HepG2 (cell line): ENCODE measurements at regions not wholly inside any gene's neighbourhood (a gene's known extent, or its start where the extent isn't known, plus 50 kb on each side); places are given as distances from the start of the nearest gene placed in this dataset.
A peak's percentile ranks its signal among the peaks of the same experiment; 100 is the strongest.

Source experiments
- ATAC-seq: fragments of 200-7000 bp; cut with Tn5 transposase; 3 replicates; pipeline ENCODE4 v1.9.1; 2020; ENCODE audit warnings: mild to moderate bottlenecking, moderate library complexity
- BruUV-seq: library from RNA; stranded (reverse); fragments of 400-500 nt; replicated peaks from 2 replicates; lab custom pipeline; 2021; lab: Mats Ljungman, UMichigan
- CTCF ChIA-PET: fragments of 300-600 bp; formaldehyde crosslinking; extraction: SDS; loops from one replicate; lab custom pipeline; 2021; ENCODE audit warnings: low total read pairs, inconsistent platforms, low intra/inter-chr PET ratio; lab: Yijun Ruan, JAX
- POLR2A ChIA-PET: fragments of 350-600 bp; sonication (Branson Sonifier 250); formaldehyde crosslinking; loops from one replicate; lab custom pipeline; 2020; ENCODE audit warnings: antibody characterized with exemption, inconsistent platforms; lab: Yijun Ruan, JAX
- DNase-seq: peaks from one replicate; pipeline ENCODE4 v3.0.0-alpha.2; 2015; ENCODE audit warnings: low spot score
- FAIRE-seq: peaks from 3 replicates; lab custom pipeline; 2011; peaks lifted over from hg19 to GRCh38; lab: Jason Lieb, UNC
- H2AFZ ChIP-seq: one replicate; pipeline ENCODE4 v1.6.1; 2011; ENCODE audit warnings: low read length, inconsistent platforms
- H3K27ac ChIP-seq: fragments of 300-600 bp; 3 replicates; pipeline ENCODE4 v1.8.0; 2011; ENCODE audit warnings: mixed run types, mild to moderate bottlenecking, mixed read lengths, low read length, inconsistent platforms; ENCODE audit not compliant: insufficient read depth; ENCODE audit errors: extremely low read length
- H3K27me3 ChIP-seq, 2 experiments: fragments of 200-600 bp in 1 of 2; 2 replicates in 1 of 2; 3 replicates in 1 of 2; pipeline versions ENCODE4 v1.6.0 to v1.8.0; 2011; ENCODE audit warnings: low read length in 2 of 2, mild to moderate bottlenecking in 2 of 2, moderate library complexity in 2 of 2, inconsistent platforms in 1 of 2; ENCODE audit not compliant: insufficient read depth in 2 of 2, control insufficient read depth in 1 of 2
- H3K36me3 ChIP-seq, 2 experiments: fragments of 200-600 bp in 1 of 2; replicated peaks in 1 of 2; 2 replicates in 1 of 2; 3 replicates in 1 of 2; pipeline versions ENCODE4 v1.5.1 to v1.8.0; 2011; ENCODE audit warnings: low read length in 2 of 2, inconsistent platforms in 1 of 2; ENCODE audit not compliant: insufficient read depth in 2 of 2, control insufficient read depth in 1 of 2
- H3K4me1 ChIP-seq: 2 replicates; pipeline ENCODE4 v1.5.1; 2012; ENCODE audit warnings: low read length, inconsistent platforms; ENCODE audit not compliant: insufficient read depth
- H3K4me2 ChIP-seq: 2 replicates; pipeline ENCODE4 v1.6.0; 2011; ENCODE audit warnings: low read depth, low read length, inconsistent platforms
- H3K4me3 ChIP-seq, 3 experiments: fragments of 200-600 bp in 1 of 3; sonication (generic), shearing (Covaris generic) in 1 of 3; replicated peaks in 1 of 3; 2 replicates each; pipeline ENCODE4 v1.5.1; 2011 to 2016; ENCODE audit warnings: low read length in 3 of 3, inconsistent platforms in 2 of 3, low read depth in 2 of 3, mild to moderate bottlenecking in 2 of 3, control low read depth in 1 of 3, mixed read lengths in 1 of 3; ENCODE audit not compliant: insufficient read depth in 1 of 3
- H3K79me2 ChIP-seq: one replicate; pipeline ENCODE4 v1.6.1; 2011; ENCODE audit warnings: low read length, inconsistent platforms; ENCODE audit not compliant: insufficient read depth
- H3K9ac ChIP-seq: 2 replicates; pipeline ENCODE4 v1.6.0; 2011; ENCODE audit warnings: mild to moderate bottlenecking, low read depth, low read length, inconsistent platforms; ENCODE audit not compliant: insufficient read depth
- H3K9me3 ChIP-seq: 2 replicates; pipeline ENCODE4 v1.5.1; 2012; ENCODE audit warnings: mild to moderate bottlenecking, low read length
- H4K20me1 ChIP-seq: 2 replicates; pipeline ENCODE4 v1.6.0; 2011; ENCODE audit warnings: inconsistent platforms, mild to moderate bottlenecking, low read length, moderate library complexity; ENCODE audit not compliant: insufficient read depth
- CERS6 ChIP-seq: sonication (generic); formaldehyde crosslinking; IDR thresholded peaks from 2 replicates; pipeline ENCODE4 v1.5.0; 2020; ENCODE audit warnings: missing genetic modification reagents
- HES4 ChIP-seq: sonication (generic); formaldehyde crosslinking; IDR thresholded peaks from 2 replicates; pipeline ENCODE4 v1.9.0; 2021; ENCODE audit warnings: mild to moderate bottlenecking, missing genetic modification reagents, borderline replicate concordance
- MAFF ChIP-seq: IDR thresholded peaks from 2 replicates; pipeline ENCODE4 v1.6.1; 2011; ENCODE audit warnings: low read depth, low read length, improper control_type of control experiment
- NCOA1 ChIP-seq: sonication (generic); formaldehyde crosslinking; IDR thresholded peaks from 2 replicates; pipeline ENCODE4 v1.9.0; 2021; ENCODE audit warnings: missing genetic modification reagents
- NONO ChIP-seq, 2 experiments: fragments of 450-650 bp in 1 of 2; sonication (generic) in 1 of 2; formaldehyde crosslinking in 1 of 2; IDR thresholded peaks in 1 of 2; conservative IDR thresholded peaks in 1 of 2; 2 replicates each; pipeline versions ENCODE4 v1.6.1 to v1.8.0; 2017 to 2022; ENCODE audit warnings: mild to moderate bottlenecking in 1 of 2, missing genetic modification reagents in 1 of 2, moderate library complexity in 1 of 2
- REL ChIP-seq: sonication (generic); formaldehyde crosslinking; conservative IDR thresholded peaks from 2 replicates; pipeline ENCODE4 v1.8.0; 2022; ENCODE audit warnings: mild to moderate bottlenecking, missing genetic modification reagents, moderate library complexity
- SOX6 ChIP-seq, 2 experiments: fragments of 450-650 bp in 1 of 2; sonication (generic) in 1 of 2; formaldehyde crosslinking in 1 of 2; IDR thresholded peaks; 2 replicates each; pipeline versions ENCODE4 v1.4.0 to v1.6.1; 2017 to 2020; ENCODE audit warnings: antibody characterized with exemption in 1 of 2, mild to moderate bottlenecking in 1 of 2, missing genetic modification reagents in 1 of 2
- ZBTB33 ChIP-seq: sonication (generic); formaldehyde crosslinking; IDR thresholded peaks from 2 replicates; pipeline ENCODE4 v1.4.0; 2020; ENCODE audit warnings: missing genetic modification reagents
- ZMYM4 ChIP-seq: sonication (generic); formaldehyde crosslinking; IDR thresholded peaks from 2 replicates; pipeline ENCODE4 v1.8.1; 2023; ENCODE audit warnings: mild to moderate bottlenecking, missing genetic modification reagents
- ZNF839 ChIP-seq: sonication (generic); formaldehyde crosslinking; IDR thresholded peaks from 2 replicates; pipeline ENCODE4 v1.4.0; 2020; ENCODE audit warnings: missing genetic modification reagents, mild to moderate bottlenecking, borderline replicate concordance
- WGBS: methylation state at CpG from one replicate; pipeline ENCODE4 v1.1.6; 2017; ENCODE audit warnings: low lambda C conversion rate; 5-methylcytosine and 5-hydroxymethylcytosine counted together
- in situ Hi-C: cut with HindIII; loops from 2 replicates; pipeline ENCODE4 v1.10.0; 2017; ENCODE audit warnings: low pct_unique_long_range_greater_than_20kb; ENCODE audit not compliant: extremely low pct_ligation_motif_present
- intact Hi-C: fragments of 100-400 bp; cut with micrococcal nuclease; formaldehyde crosslinking; loops from one replicate; pipeline ENCODE4 v1.10.0; 2022; ENCODE audit not compliant: unreplicated experiment
- TF ChIP-seq, protein P1 (sequence below): sonication (generic); formaldehyde crosslinking; conservative IDR thresholded peaks from 2 replicates; pipeline ENCODE4 v1.4.0; 2020; ENCODE audit warnings: mild to moderate bottlenecking, missing genetic modification reagents, moderate library complexity
- TF ChIP-seq, protein P2 (sequence below): IDR thresholded peaks from 2 replicates; pipeline ENCODE4 v1.6.1; 2016

GRCh38 chr2:84071050-84071449 lies 388.0 kb downstream of the SUCLG1 start:
- Histone ChIP-seq H3K79me2 (no peaks in the 10 kb centered on the region), H3K4me3 (no peak overlapping the region), H3K4me2 (no peak overlapping the region), H3K27ac (no peak overlapping the region), H3K27me3 (no peaks in the 10 kb centered on the region), H3K9me3 (no peaks in the 10 kb centered on the region), H3K9ac (no peak overlapping the region), H4K20me1 (no peaks in the 10 kb centered on the region), H3K4me1 (no peaks in the 10 kb centered on the region), H3K36me3 (no peaks in the 10 kb centered on the region), H2AFZ (no peak overlapping the region)
- intact Hi-C loops, result no loop called here
- ATAC-seq (peak; percentile 81), FAIRE-seq (no peak), DNase-seq (no peak)
- in situ Hi-C loops, result no loop called here
- POLR2A ChIA-PET, result no interaction called here
- BruUV-seq, result no TSS peak
- TF ChIP-seq HES4 (CRISPR knock-in tag), result no peak
- no peak for TF ChIP-seq REL (CRISPR knock-in tag)
- TF ChIP-seq, protein P1, sequence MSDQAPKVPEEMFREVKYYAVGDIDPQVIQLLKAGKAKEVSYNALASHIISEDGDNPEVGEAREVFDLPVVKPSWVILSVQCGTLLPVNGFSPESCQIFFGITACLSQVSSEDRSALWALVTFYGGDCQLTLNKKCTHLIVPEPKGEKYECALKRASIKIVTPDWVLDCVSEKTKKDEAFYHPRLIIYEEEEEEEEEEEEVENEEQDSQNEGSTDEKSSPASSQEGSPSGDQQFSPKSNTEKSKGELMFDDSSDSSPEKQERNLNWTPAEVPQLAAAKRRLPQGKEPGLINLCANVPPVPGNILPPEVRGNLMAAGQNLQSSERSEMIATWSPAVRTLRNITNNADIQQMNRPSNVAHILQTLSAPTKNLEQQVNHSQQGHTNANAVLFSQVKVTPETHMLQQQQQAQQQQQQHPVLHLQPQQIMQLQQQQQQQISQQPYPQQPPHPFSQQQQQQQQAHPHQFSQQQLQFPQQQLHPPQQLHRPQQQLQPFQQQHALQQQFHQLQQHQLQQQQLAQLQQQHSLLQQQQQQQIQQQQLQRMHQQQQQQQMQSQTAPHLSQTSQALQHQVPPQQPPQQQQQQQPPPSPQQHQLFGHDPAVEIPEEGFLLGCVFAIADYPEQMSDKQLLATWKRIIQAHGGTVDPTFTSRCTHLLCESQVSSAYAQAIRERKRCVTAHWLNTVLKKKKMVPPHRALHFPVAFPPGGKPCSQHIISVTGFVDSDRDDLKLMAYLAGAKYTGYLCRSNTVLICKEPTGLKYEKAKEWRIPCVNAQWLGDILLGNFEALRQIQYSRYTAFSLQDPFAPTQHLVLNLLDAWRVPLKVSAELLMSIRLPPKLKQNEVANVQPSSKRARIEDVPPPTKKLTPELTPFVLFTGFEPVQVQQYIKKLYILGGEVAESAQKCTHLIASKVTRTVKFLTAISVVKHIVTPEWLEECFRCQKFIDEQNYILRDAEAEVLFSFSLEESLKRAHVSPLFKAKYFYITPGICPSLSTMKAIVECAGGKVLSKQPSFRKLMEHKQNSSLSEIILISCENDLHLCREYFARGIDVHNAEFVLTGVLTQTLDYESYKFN, result 0 out of 2 replicates have a peak, but pooled peaks have one; percentile 14
- no peak for TF ChIP-seq CERS6 (CRISPR knock-in tag)
- TF ChIP-seq, protein P2, sequence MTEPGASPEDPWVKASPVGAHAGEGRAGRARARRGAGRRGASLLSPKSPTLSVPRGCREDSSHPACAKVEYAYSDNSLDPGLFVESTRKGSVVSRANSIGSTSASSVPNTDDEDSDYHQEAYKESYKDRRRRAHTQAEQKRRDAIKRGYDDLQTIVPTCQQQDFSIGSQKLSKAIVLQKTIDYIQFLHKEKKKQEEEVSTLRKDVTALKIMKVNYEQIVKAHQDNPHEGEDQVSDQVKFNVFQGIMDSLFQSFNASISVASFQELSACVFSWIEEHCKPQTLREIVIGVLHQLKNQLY (CRISPR knock-in tag), result no peak
- TF ChIP-seq ZNF839, result no peak
- TF ChIP-seq SOX6 (IDR thresholded peaks at IDR 0.05), result no peak
- TF ChIP-seq SOX6 (CRISPR knock-in tag; IDR thresholded peaks at IDR 0.05), result peak; percentile 33; the same call in 1 of the 2 replicates
- 0 out of 2 replicates have a peak, but pooled peaks have one; percentile 46 for TF ChIP-seq NCOA1
- TF ChIP-seq NONO (IDR thresholded peaks at IDR 0.05), result no peak
- no peak for TF ChIP-seq NONO (CRISPR knock-in tag; conservative IDR thresholded peaks at IDR 0.05)
- TF ChIP-seq ZMYM4 (CRISPR knock-in tag), result peak; percentile 81
- TF ChIP-seq ZBTB33 (CRISPR knock-in tag), result no peak
- TF ChIP-seq MAFF, result no peak
- TF ChIP-seq, all 625 proteins: peak for 4
- whole genome bisulfite sequencing, result 0% methylated on average over 1 of the region's 1 CpG
- CTCF ChIA-PET, result no interaction called here
